Activated CD8-positive, alpha-beta memory T cell treated with anti-CD3 and anti-CD28 coated beads for 4 hours (primary cell): ENCODE measurements at regions not wholly inside any gene's neighbourhood (a gene's known extent, or its start where the extent isn't known, plus 50 kb on each side); places are given as distances from the start of the nearest gene placed in this dataset.

Experiments used
- DNase-seq, 2 donors: peaks; one replicate each; pipeline ENCODE4 v3.0.0-alpha.2; 2020; ENCODE audit warnings: low read depth in 2 of 2

DNA sequence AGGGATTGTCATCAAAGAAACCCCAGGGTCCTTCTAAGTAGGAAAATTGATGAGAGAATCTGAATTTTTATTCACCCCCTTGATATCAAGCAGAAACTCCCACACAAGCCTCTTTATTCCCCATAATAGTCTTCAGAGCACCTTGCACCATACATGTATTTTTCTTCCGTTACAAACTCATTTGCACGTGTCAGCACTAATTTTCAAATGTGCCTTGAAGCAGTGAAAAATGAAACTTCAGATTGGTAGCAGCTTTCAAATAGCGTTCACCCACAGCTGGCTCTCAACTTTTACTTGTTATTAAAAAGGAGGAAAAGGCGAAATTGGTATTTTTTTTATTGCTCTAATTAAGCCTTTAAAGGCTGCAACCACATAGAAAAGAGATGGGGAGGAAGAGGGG is 343.0 kb upstream of the TENM4 start:
- no peak for DNase-seq

DNA sequence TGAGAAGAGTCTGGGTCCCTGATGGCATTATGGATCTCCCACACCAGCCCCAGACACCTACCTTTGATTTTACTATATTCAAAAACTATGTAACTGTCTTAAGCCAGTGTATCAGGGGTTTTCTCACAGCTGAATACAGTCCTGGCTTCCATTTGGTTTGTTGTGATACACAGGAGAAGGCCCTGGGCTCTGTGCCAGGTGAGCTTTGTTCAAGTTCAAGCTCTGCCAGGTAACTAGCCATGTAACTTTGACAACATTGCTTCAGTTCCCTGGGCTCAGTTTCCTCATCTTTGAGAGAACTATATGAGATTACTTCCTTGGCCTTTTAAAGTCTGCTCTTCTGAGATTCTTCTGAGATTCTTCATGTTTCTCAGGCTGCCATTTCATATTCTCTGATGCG is 327.5 kb upstream of the TENM4 start:
- DNase-seq: no peak

DNA sequence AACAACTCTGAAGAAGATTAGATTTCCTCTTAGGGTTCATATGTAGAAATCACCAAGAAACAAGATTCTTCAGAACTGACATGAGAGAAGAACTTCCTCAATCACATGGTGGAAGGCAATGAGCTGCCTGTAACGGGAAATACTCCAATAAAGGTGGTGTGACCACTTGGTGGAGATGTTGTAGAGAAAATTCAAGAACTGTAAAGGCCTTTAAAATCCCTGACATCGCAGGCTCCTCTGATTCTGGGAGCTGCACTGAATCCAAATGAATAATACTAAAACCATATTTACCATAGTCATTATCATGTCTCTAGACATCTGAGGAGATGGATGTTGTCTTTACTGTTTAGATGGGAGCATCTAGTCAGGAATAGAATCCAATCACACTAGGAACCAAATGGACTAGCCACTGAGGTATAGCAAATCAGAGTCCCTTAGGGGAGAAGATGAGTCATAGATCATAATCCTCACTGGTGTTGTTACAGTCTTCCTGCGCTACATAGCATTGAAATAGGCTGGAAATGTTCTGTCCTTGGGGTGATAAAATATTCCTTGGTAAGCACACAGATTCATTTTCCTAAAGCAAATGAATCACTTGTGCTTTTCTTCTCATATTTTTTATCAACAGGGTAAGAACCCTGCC is 321.6 kb upstream of the TENM4 start:
- DNase-seq: no peak

DNA sequence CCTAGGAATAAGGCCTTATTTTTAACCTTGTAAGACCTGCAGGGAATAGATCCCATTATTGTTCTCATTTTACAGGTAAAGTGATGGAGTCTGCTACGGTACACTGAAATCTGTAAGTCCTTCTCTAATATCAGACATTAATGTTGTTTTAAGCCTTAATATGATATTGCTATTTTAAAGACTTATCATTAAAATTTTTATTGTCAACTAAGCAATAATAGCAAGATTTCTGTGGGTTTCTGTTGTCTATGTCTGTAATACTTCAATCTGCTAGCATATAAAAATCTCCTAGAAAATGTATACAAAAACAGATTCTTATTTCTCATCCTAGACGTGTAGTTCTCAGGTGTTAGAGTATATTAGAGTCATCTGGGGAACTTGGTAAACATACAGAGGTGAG is 317.5 kb upstream of the TENM4 start:
- DNase-seq: no peak

- DNase-seq: no peak
Measured at GRCh38 chr11:79747406-79747805, 306.6 kb upstream of the TENM4 start.

- DNase-seq: no peak
Measured at GRCh38 chr11:79744941-79745340, 304.1 kb upstream of the TENM4 start.

DNA sequence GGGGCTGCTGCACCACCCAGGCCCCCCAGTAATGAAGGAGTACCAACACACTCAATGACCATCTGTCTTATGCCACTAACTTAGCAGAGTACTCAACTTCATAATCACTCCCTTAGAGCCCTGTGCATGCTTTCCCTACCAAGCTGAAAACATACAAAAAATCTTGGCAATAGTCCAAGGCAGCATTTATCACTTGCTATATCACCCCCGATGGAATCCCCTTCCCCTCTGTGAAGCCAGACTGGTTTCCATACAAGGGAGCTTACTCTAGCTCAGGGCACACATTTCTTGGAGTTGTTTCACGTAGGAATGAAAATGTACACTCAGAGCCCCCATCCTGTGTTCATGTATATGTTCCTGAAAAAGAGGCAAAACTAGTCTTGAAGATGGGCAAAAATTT is 301.3 kb upstream of the TENM4 start:
- no peak for DNase-seq

DNA sequence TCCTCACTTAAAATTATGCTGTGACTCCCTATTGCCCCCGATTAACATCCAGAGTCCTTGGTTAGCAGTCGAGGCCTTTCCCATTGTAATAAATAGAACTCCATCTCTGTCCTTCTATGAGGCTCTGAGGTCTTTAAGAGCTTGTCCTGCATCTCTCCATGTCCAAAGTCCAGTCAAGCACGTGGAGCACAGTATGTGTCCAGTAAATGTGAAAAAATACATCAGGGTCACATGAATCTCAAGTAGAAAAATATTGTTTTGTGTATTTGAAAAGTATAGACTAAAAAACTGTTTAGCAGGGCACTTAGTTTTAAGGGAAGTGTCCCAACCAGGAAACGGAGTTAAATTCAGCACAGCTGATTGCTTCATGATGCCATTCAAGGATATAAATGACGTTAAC is 298.8 kb upstream of the TENM4 start:
- no peak for DNase-seq

- no peak for DNase-seq
Measured at GRCh38 chr11:79727221-79727620, 286.4 kb upstream of the TENM4 start.

GRCh38 chr11:79720115-79720514 is 279.3 kb upstream of the TENM4 start:
- DNase-seq: no peak

GRCh38 chr11:79708319-79708932 is 267.6 kb upstream of the TENM4 start:
- DNase-seq: no peak

GRCh38 chr11:79705648-79706047 is 264.8 kb upstream of the TENM4 start:
- no peak for DNase-seq

- no peak for DNase-seq
Measured at GRCh38 chr11:79702303-79702702, 261.5 kb upstream of the TENM4 start.

DNA sequence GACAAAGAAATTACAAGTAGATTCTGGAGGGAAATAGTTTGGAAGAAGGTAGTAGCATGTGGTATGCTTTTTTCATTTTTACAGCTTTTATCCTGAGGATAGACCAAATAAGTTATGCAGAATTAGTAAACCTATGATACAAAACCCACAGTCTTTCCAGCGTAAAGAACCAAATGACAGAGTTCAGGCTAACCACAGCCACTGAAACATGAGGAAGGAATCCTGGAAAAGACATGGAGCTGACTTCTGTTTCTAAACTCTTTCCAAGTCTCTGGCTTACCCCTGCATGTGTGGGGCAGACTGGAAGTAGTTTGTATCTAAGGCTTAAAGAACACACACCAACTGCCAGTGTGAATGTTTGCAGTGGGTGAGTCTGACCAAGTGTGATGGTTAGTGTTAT is 258.4 kb upstream of the TENM4 start:
- DNase-seq: no peak

DNA sequence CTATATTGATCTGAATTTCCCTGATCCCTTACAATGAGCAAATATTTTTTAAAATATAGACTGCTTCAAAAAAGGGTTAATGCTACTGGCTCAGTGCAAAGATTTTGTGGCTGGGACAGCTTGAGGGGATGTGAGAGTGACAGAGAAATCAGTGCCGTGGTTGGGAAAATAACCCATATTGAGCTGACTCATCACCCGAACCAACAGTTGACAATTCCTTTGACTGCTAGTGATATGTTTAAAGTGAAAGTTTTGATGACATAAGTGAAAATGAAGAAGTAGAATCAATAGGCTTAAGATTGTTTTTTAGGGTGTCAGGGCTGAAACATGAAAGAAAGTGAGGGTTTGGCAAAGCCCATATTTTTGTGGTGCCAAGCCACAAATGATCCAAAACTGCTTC is 257.1 kb upstream of the TENM4 start:
- DNase-seq: no peak

DNA sequence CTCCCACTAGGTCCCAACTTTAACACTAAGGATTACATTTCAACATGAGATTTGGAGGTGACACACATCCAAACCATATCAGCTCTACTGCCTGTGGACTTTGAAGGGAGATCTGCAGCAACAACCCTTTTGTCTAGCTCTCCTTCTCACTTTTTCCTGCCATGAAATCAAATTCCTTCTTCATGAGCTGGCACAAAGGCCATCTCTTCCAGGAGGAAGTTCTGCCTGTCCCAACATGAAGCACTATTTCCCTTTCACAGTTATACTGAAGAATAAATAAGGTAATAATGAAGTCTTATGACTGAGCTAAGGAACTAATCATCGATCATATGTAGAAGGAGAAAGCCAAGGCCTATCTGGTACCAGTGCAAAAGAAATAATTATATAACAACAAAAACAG is 253.5 kb upstream of the TENM4 start:
- DNase-seq: no peak

DNA sequence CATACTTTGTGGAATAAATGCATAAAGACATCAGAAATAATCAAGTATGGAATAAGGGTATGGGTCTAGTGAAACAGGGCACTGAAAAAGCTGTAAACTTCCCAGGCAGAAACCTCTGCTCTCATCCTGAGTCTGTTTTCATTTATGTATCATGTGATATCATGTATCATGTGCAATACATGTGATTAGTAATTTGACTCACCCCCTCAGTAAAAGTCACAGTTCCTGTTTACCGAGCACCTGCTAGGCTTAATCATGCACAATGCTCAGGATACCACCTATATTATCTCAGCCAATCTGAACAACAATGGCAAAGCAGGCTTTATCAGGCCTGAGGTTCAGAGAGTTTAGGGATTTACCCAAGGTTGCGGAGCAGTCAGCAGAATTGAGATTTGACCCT is 250.6 kb upstream of the TENM4 start:
- DNase-seq: no peak

DNA sequence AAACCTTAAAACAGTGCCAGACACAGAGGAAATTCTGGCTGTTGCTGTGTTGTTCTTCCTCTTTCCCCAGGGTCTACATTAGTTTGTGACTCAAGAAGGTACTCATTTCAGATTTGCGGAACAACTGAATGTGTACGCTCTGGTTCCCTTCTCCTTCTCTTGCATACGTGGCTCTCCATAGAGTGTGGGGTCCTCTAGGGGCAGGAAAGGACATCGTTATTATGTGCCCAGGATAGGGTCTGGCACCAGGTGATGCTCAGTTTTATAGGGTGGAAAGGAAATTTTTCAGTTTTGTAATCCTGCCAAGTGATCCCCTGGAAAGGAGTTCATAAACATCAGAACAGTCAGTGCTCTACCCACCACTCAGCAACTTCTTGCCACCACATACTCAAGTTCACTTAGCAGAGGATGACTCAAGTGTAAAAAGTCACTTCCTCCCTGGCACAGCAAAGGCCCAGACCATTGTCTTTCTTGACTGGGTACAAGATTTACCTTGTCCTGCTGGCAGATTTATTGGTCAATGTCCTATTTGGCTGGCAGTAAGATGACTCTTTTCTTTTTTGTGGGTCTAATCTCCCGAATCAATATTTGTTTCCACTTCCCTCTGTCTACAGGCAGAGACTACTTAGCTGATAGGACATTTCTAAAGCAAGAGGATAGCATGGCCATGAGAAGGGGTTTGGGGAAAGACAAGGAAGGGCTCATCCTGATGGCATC is 246.0 kb upstream of the TENM4 start:
- DNase-seq: no peak

- DNase-seq: no peak
Measured at GRCh38 chr11:79683930-79684329, 243.1 kb upstream of the TENM4 start.

DNA sequence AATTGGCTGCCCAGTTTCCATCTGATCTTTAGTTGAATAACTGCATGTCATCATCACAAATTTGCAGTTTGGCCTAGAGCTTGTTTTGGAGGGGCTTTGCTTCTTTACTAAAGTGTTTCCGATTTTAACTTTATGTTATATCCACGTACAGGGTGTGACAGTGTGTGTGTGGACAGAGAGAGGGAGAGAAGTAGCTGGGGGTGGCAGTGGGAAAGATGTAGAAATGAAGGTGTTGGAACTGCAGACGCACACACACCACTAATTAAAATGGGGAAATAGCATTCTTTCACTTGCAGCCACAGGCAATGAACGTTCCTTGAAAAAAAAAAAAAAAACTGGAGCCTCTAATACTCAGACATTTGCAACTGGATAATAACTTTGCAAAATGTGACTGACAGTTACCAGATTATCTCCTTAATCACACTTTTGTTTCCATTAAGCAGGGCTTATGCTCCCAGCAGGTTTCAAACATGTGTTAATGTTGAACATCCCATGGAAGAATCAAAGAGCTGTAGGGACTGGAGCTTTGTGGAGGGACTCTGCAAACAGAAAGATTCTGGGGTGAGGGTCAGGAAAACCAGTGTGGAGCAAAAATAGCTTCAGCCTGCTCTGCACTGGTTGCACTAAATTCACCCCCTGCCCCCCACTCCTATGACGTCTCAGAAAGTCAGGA is 238.1 kb upstream of the TENM4 start:
- DNase-seq: no peak

DNA sequence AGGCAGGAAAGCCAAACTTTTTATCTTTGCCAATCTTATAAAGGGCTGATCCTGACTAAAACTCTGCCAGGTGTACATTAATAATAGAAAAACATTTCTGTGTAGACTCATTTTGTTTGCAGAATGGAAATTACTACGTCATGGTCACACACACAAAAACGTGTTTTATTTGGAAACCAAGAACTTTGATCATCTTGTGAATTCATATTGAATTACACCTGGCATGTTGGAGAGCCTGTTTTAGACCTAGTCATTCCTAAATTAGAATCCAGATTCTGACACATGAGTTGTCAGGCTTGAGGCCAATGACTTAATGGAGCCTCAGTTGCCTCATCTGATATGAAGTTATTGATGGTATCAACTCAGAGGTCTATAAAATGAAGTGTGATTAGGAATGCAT is 235.6 kb upstream of the TENM4 start:
- no peak for DNase-seq

GRCh38 chr11:79675081-79675480 is 234.3 kb upstream of the TENM4 start:
- no peak for DNase-seq

DNA sequence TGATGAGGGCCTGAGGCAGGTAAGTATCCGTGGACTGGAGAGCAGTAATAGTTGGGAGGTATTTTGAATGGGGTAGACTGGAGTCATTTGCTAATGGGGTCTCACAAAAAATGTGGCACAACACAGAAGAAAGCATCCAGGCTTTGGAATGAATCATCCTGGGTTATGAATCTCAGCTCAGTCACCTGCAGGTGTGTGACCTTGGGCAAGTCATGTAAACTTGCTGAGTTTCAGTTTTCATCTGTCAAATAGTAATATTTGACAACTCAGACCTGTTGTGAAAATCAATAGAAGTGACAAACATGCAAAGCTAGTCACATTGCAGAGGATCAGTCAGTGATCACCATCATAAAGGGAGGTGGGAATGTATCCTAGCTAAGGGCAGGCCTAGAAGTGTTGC is 232.0 kb upstream of the TENM4 start:
- no peak for DNase-seq
